GM19035 (cell line): ENCODE measurements at regions not wholly inside any gene's neighbourhood (a gene's known extent, or its start where the extent isn't known, plus 50 kb on each side); places are given as distances from the start of the nearest gene placed in this dataset.

Experiments used
- ATAC-seq: cut with Tn5 transposase; IDR thresholded peaks from one replicate; pipeline ENCODE4 v1.9.1; 2021; ENCODE audit not compliant: unreplicated experiment

DNA sequence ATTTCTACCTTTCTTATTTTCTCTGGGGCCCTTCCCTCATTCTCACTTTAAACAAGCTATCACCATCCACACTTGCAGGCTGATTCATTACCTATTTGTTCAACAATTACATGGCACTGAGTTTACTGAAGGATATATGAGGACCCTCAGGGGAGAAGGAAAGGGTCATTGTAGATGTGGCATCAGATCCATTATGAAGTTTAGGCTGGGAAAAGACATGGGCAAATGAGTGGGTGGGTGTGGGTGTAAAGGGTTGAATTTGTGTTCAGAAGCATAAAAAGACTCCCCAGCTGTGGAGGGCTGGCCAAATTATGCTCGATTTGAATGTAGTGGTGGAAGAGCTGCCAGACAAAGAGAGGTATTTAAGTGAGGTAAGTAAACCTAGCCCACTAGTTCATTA lies 55.9 kb upstream of the MTAP start:
- no peak for ATAC-seq

DNA sequence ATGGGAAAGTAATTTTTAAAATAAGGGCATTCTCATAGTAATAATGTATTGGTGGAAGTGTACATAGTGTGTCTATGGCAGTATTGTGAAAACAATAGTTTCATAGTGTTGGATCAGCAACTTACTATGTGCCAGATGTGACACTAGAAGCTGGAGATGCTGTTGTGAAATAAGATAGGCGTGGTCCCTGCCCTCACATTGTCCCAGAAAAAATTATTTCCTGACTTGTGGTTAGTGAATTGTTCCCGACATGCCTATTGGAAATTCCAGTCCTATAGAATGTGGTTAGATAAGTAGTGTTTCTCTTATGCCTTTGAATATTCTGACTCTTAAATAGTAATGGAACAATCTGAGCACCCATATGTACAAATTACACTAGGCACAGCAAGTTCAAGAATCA lies 55.3 kb upstream of the MTAP start:
- ATAC-seq = no peak

DNA sequence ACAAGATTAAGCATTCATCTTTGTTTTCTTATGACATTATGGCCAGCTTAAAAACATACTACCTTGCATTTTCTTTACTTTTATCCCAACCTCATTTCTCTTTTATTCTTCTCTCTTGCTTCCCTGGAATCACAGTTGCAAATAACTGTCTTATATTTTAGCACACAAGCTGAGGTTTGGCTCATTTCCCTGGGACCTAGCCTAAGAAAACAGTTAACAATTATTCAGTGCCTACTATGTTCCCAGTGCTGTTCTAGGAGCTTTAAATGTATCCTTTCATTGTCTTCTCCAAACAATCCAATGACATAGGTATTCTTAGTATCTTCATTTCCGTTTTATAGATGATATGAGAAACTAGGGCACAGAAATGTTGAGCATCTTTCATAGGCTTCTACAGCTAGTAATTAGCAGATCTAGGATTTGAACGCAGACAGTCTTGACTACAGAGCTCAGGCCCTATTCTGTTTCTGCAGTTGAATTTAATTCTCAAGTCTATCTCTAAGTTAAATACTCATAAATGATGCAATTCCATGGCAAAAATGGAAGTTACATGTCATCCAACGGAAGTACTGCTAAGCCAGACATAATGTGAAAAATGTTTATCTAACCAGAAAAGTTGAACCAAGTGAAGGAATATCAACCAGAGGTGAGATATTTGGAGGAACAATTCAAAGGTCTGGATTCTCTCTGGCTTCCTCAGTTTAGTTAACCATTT lies 52.3 kb upstream of the MTAP start:
- ATAC-seq = no peak

DNA sequence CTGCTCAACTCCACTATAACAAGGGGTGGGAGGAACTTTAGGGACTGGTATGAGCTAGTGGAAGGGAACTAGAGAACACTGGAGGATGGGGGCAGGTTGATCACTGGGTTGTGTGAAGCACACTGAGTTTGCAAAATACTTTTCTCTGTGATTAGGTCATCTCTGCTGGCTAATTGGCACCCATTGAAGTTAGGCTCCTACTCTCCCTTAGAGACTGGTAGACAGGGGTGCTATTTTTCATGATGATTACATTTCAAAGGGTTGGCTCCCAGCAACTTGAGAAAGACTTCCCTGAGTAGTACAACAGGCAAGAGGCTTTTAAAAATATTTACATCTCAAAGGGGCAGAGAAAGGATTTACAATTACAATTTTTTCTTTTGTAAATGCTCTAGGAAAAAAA lies 50.4 kb upstream of the MTAP start:
- ATAC-seq = no peak
